ENCODE measurements at regions not wholly inside any gene's neighbourhood (a gene's known extent, or its start where the extent isn't known, plus 50 kb on each side); places are given as distances from the start of the nearest gene placed in this dataset.
"Not testable (repeated sequence)": the region's sequence is repeated elsewhere in the genome, so short reads cannot be mapped to it uniquely, and the experiment has no call there.

GRCh38 chr16:65624666-65625065 lies 502.8 kb upstream of the CDH11 start:
- DNase-seq (ENCODE audit: low read depth): no peak

GRCh38 chr16:65624229-65624628 lies 502.4 kb upstream of the CDH11 start:
- DNase-seq (ENCODE audit: low read depth): no peak

- no peak for DNase-seq (ENCODE audit: low read depth)
These were observed 501.0 kb upstream of the CDH11 start for GRCh38 chr16:65622871-65623270.

GRCh38 chr16:65622151-65622550 lies 500.3 kb upstream of the CDH11 start:
- DNase-seq (ENCODE audit: low read depth): no peak

GRCh38 chr16:65621640-65622039 lies 499.8 kb upstream of the CDH11 start:
- DNase-seq (ENCODE audit: low read depth): no peak

GRCh38 chr16:65619606-65620005 lies 497.7 kb upstream of the CDH11 start:
- no peak for DNase-seq (ENCODE audit: low read depth)

GRCh38 chr16:65618931-65619330 lies 497.1 kb upstream of the CDH11 start:
- no peak for DNase-seq (ENCODE audit: low read depth)

- no peak for DNase-seq (ENCODE audit: low read depth)
These were observed 496.5 kb upstream of the CDH11 start for GRCh38 chr16:65618333-65618732.

- no peak for DNase-seq (ENCODE audit: low read depth)
These were observed 495.6 kb upstream of the CDH11 start for GRCh38 chr16:65617421-65617820.

GRCh38 chr16:65608455-65608854 lies 486.6 kb upstream of the CDH11 start:
- DNase-seq (ENCODE audit: low read depth): no peak

- no peak for DNase-seq (ENCODE audit: low read depth)
These were observed 482.9 kb upstream of the CDH11 start for GRCh38 chr16:65604771-65605170.

GRCh38 chr16:65601781-65602180 lies 479.9 kb upstream of the CDH11 start:
- DNase-seq (ENCODE audit: low read depth): no peak

- no peak for DNase-seq (ENCODE audit: low read depth)
These were observed 478.8 kb upstream of the CDH11 start for GRCh38 chr16:65600629-65601028.

GRCh38 chr16:65600046-65600445 lies 478.2 kb upstream of the CDH11 start:
- no peak for DNase-seq (ENCODE audit: low read depth)

GRCh38 chr16:65598621-65599020 lies 476.8 kb upstream of the CDH11 start:
- no peak for DNase-seq (ENCODE audit: low read depth)

- no peak for DNase-seq (ENCODE audit: low read depth)
These were observed 461.6 kb upstream of the CDH11 start for GRCh38 chr16:65583498-65583897.

- DNase-seq (ENCODE audit: low read depth): no peak
These were observed 457.2 kb upstream of the CDH11 start for GRCh38 chr16:65579050-65579449.

GRCh38 chr16:65576631-65577030 lies 454.8 kb upstream of the CDH11 start:
- no peak for DNase-seq (ENCODE audit: low read depth)

- no peak for DNase-seq (ENCODE audit: low read depth)
These were observed 454.3 kb upstream of the CDH11 start for GRCh38 chr16:65576139-65576538.

- no peak for DNase-seq (ENCODE audit: low read depth)
These were observed 452.6 kb upstream of the CDH11 start for GRCh38 chr16:65574326-65574966.

- DNase-seq (ENCODE audit: low read depth): peak; percentile 18
These were observed 450.3 kb upstream of the CDH11 start for GRCh38 chr16:65572156-65572555.

- DNase-seq (ENCODE audit: low read depth): peak; percentile 33
These were observed 448.4 kb upstream of the CDH11 start for GRCh38 chr16:65570261-65570660.

GRCh38 chr16:65559846-65560245 lies 438.0 kb upstream of the CDH11 start:
- DNase-seq (ENCODE audit: low read depth): no peak

- not testable (repeated sequence) for DNase-seq (ENCODE audit: low read depth)
These were observed 427.8 kb upstream of the CDH11 start for GRCh38 chr16:65549689-65550088.

GRCh38 chr16:65548470-65548869 lies 426.6 kb upstream of the CDH11 start:
- no peak for DNase-seq (ENCODE audit: low read depth)
